CD14-positive monocyte (primary cell): ENCODE measurements at regions not wholly inside any gene's neighbourhood (a gene's known extent, or its start where the extent isn't known, plus 50 kb on each side); places are given as distances from the start of the nearest gene placed in this dataset.

Experiments
- DNase-seq, 3 donors: peaks; one replicate each; pipeline ENCODE4 v3.0.0-alpha.2; 2011 to 2022
- H2AFZ ChIP-seq: 2 replicates; pipeline ENCODE4 v1.6.0; 2012; ENCODE audit warnings: mild to moderate bottlenecking, low read depth, low read length, inconsistent platforms; ENCODE audit not compliant: insufficient read depth, poor library complexity, severe bottlenecking
- H3K27ac ChIP-seq, 2 donors: 1 replicate in 1 of 2; 2 replicates in 1 of 2; pipeline ENCODE4 v1.5.1; 2012 to 2013; ENCODE audit warnings: low read length in 2 of 2, control low read depth in 1 of 2, inconsistent platforms in 1 of 2, low read depth in 1 of 2, mild to moderate bottlenecking in 1 of 2
- H3K27me3 ChIP-seq, 2 donors: one replicate each; pipeline versions ENCODE4 v1.6.0 to v1.6.1; 2011 to 2013; ENCODE audit warnings: low read length in 2 of 2; ENCODE audit not compliant: control insufficient read depth in 2 of 2, insufficient read depth in 2 of 2
- H3K36me3 ChIP-seq, 2 donors: replicated peaks in 1 of 2; 1 replicate in 1 of 2; 2 replicates in 1 of 2; pipeline versions ENCODE4 v1.5.1 to v1.6.1; 2012 to 2013; ENCODE audit warnings: low read length in 2 of 2, control low read depth in 1 of 2, inconsistent platforms in 1 of 2, mild to moderate bottlenecking in 1 of 2; ENCODE audit not compliant: insufficient read depth in 2 of 2, control insufficient read depth in 1 of 2
- H3K4me1 ChIP-seq, 2 donors: 1 replicate in 1 of 2; 2 replicates in 1 of 2; pipeline versions ENCODE4 v1.5.1 to v1.6.1; 2012 to 2013; ENCODE audit warnings: low read length in 2 of 2, control low read depth in 1 of 2, inconsistent platforms in 1 of 2, mild to moderate bottlenecking in 1 of 2, moderate library complexity in 1 of 2; ENCODE audit not compliant: insufficient read depth in 2 of 2, control insufficient read depth in 1 of 2
- H3K4me2 ChIP-seq: replicated peaks from 2 replicates; pipeline ENCODE3; 2012; ENCODE audit warnings: low read length, moderate library complexity, mild to moderate bottlenecking; ENCODE audit not compliant: poor library complexity, severe bottlenecking; ENCODE audit errors: extremely low read depth
- H3K4me3 ChIP-seq, 3 experiments: fragments of 200-600 bp in 1 of 3; sonication (generic) in 1 of 3; replicated peaks in 1 of 3; 1 replicate in 2 of 3; 2 replicates in 1 of 3; pipeline ENCODE4 v1.5.1; 2011 to 2013; ENCODE audit warnings: low read length in 3 of 3, mild to moderate bottlenecking in 3 of 3, control low read depth in 2 of 3, low read depth in 2 of 3, inconsistent platforms in 1 of 3, moderate library complexity in 1 of 3
- H3K79me2 ChIP-seq: 2 replicates; pipeline ENCODE4 v1.6.0; 2012; ENCODE audit warnings: mild to moderate bottlenecking, control low read depth, inconsistent platforms, low read length, moderate library complexity; ENCODE audit not compliant: insufficient read depth
- H3K9ac ChIP-seq: 2 replicates; pipeline ENCODE4 v1.6.0; 2017; ENCODE audit warnings: low read length, mild to moderate bottlenecking; ENCODE audit not compliant: insufficient read depth, poor library complexity, severe bottlenecking
- H3K9me3 ChIP-seq, 2 donors: replicated peaks in 1 of 2; 1 replicate in 1 of 2; 2 replicates in 1 of 2; pipeline versions ENCODE4 v1.5.1 to v1.6.1; 2012 to 2013; ENCODE audit warnings: low read length in 2 of 2, control low read depth in 1 of 2; ENCODE audit not compliant: control insufficient read depth in 1 of 2, insufficient read depth in 1 of 2
- H4K20me1 ChIP-seq: 2 replicates; pipeline ENCODE4 v1.6.0; 2012; ENCODE audit warnings: mild to moderate bottlenecking, low read length, control low read depth, moderate library complexity; ENCODE audit not compliant: insufficient read depth
- H3K27ac Mint-ChIP-seq, 7 donors: one replicate each; pipeline ENCODE4 v1.8.0; 2020; ENCODE audit warnings: mild to moderate bottlenecking in 7 of 7, mixed read lengths in 7 of 7, moderate library complexity in 6 of 7, inconsistent platforms in 2 of 7
- H3K27me3 Mint-ChIP-seq, 3 donors: one replicate each; pipeline ENCODE4 v1.8.0; 2021 to 2022; ENCODE audit warnings: low read depth in 3 of 3, mild to moderate bottlenecking in 3 of 3, mixed read lengths in 3 of 3, moderate library complexity in 3 of 3, inconsistent platforms in 1 of 3
- H3K36me3 Mint-ChIP-seq, 2 donors: one replicate each; pipeline ENCODE4 v1.8.0; 2020; ENCODE audit warnings: mixed read lengths in 2 of 2, inconsistent platforms in 1 of 2, mild to moderate bottlenecking in 1 of 2
- H3K4me1 Mint-ChIP-seq: one replicate; pipeline ENCODE4 v1.8.0; 2020; ENCODE audit warnings: mild to moderate bottlenecking, mixed read lengths
- H3K4me3 Mint-ChIP-seq, 2 donors: one replicate each; pipeline ENCODE4 v1.8.0; 2020; ENCODE audit warnings: mild to moderate bottlenecking in 2 of 2, mixed read lengths in 2 of 2, moderate library complexity in 1 of 2
- H3K9me3 Mint-ChIP-seq, 7 donors: one replicate each; pipeline ENCODE4 v1.8.0; 2020 to 2022; ENCODE audit warnings: mixed read lengths in 7 of 7, mild to moderate bottlenecking in 6 of 7, moderate library complexity in 6 of 7, inconsistent platforms in 2 of 7
- WGBS: methylation state at CpG from one replicate; pipeline ENCODE4 v1.1.5; 2013; ENCODE audit warnings: missing lambda C conversion rate; ENCODE audit not compliant: insufficient coverage; 5-methylcytosine and 5-hydroxymethylcytosine counted together
- intact Hi-C, 2 donors: fragments of 100-400 bp; cut with micrococcal nuclease; formaldehyde crosslinking; loops; one replicate each; pipeline versions ENCODE4 v1.15.0 to v1.15.1; 2023
- TF ChIP-seq, protein P1 (sequence below): fragments of 200-600 bp; IDR thresholded peaks from one replicate; pipeline ENCODE4 v1.8.0; 2022; ENCODE audit warnings: antibody characterized with exemption, mild to moderate bottlenecking

DNA sequence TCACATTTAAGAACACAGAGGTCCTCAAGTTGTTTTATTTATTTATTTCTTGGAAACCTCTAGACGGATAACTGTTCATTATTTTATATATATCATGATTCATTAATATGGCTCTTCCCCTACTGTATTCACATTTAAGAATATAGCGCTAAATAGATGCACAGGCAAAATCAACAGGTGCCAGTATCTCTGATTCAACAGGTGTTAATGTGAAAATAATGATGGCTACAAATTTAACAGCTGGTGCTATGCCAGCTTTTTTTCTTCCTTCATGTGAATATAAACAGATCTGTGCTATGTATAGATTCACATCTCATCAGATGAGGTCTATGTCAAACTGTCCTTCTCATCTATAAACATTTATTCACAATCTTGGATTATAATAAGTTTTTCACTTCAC lies 218.5 kb upstream of the NR2F2 start:
- intact Hi-C loops, result no loop called here
- peaks cover 0 to 2% (median 2%) of the 10 kb centered on the region in 7 donors for H3K9me3 Mint-ChIP-seq
- Histone ChIP-seq H3K4me3 (no peak overlapping the region), H3K27me3 (no peaks in the 10 kb centered on the region), H3K9me3 (peaks cover 0 to 5% of the 10 kb centered on the region in 2 donors), H3K36me3 (no peaks in the 10 kb centered on the region), H3K4me2 (no peak overlapping the region), H2AFZ (no peak overlapping the region), H3K4me1 (no peaks in the 10 kb centered on the region), H3K79me2 (no peaks in the 10 kb centered on the region), H4K20me1 (no peaks in the 10 kb centered on the region), H3K27ac (no peak overlapping the region), H3K9ac (no peak overlapping the region)
- H3K4me3 Mint-ChIP-seq, result no peak overlapping the region
- H3K27me3 Mint-ChIP-seq, result peaks cover 0 to 3% (median 0%) of the 10 kb centered on the region in 3 donors
- no peak for DNase-seq
- H3K4me1 Mint-ChIP-seq, result no peaks in the 10 kb centered on the region
- H3K27ac Mint-ChIP-seq, result no peak overlapping the region
- TF ChIP-seq, protein P1, sequence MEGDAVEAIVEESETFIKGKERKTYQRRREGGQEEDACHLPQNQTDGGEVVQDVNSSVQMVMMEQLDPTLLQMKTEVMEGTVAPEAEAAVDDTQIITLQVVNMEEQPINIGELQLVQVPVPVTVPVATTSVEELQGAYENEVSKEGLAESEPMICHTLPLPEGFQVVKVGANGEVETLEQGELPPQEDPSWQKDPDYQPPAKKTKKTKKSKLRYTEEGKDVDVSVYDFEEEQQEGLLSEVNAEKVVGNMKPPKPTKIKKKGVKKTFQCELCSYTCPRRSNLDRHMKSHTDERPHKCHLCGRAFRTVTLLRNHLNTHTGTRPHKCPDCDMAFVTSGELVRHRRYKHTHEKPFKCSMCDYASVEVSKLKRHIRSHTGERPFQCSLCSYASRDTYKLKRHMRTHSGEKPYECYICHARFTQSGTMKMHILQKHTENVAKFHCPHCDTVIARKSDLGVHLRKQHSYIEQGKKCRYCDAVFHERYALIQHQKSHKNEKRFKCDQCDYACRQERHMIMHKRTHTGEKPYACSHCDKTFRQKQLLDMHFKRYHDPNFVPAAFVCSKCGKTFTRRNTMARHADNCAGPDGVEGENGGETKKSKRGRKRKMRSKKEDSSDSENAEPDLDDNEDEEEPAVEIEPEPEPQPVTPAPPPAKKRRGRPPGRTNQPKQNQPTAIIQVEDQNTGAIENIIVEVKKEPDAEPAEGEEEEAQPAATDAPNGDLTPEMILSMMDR, result no peak
- H3K36me3 Mint-ChIP-seq, result no peaks in the 10 kb centered on the region
- WGBS, result no CpG with 5 or more reads among the region's 2 CpGs

- Mint-ChIP-seq H3K4me1 (no peaks in the 10 kb centered on the region), H3K36me3 (no peaks in the 10 kb centered on the region), H3K27ac (no peak overlapping the region), H3K27me3 (no peaks in the 10 kb centered on the region), H3K9me3 (peaks cover 0 to 11% (median 5%) of the 10 kb centered on the region in 7 donors), H3K4me3 (no peak overlapping the region)
- H3K27me3 ChIP-seq, result no peaks in the 10 kb centered on the region
- no peaks in the 10 kb centered on the region for H3K79me2 ChIP-seq
- H3K9me3 ChIP-seq, result peaks cover 0 to 5% of the 10 kb centered on the region in 2 donors
- intact Hi-C loops, result no loop called here
- H3K4me1 ChIP-seq, result no peaks in the 10 kb centered on the region
- H3K4me2 ChIP-seq, result no peak overlapping the region
- TF ChIP-seq, protein P1, result no peak
- H3K4me3 ChIP-seq, result no peak overlapping the region
- H3K27ac ChIP-seq, result no peak overlapping the region
- no peaks in the 10 kb centered on the region for H3K36me3 ChIP-seq
- H3K9ac ChIP-seq, result no peak overlapping the region
- no CpG with 5 or more reads among the region's 2 CpGs for WGBS
- no peak for DNase-seq
- no peak overlapping the region for H2AFZ ChIP-seq
- H4K20me1 ChIP-seq, result no peaks in the 10 kb centered on the region
These were observed 214.9 kb upstream of the NR2F2 start for GRCh38 chr15:96115642-96116041.
